ENCODE measurements at regions not wholly inside any gene's neighbourhood (a gene's known extent, or its start where the extent isn't known, plus 50 kb on each side); places are given as distances from the start of the nearest gene placed in this dataset.

- TF ChIP-seq CTCF (IDR thresholded peaks at IDR 0.05): no peak
- no peak for TF ChIP-seq POLR2A (IDR thresholded peaks at IDR 0.05)
- no peak overlapping the region for H3K27ac ChIP-seq
- H3K4me3 ChIP-seq: no peak overlapping the region
- H3K9me3 ChIP-seq: no peaks in the 10 kb centered on the region
- no peaks in the 10 kb centered on the region for H3K27me3 ChIP-seq
- WGBS, 2 donors: 92% methylated on average over 3 of the region's 3 CpGs
- H3K4me1 ChIP-seq: no peaks in the 10 kb centered on the region
- no peaks in the 10 kb centered on the region for H3K36me3 ChIP-seq (ENCODE audit: low read depth, missing control alignments)
- no peak for DNase-seq
- intact Hi-C loops (cut with DNase I; ENCODE audit: low total_unique reads): no loop called here
Measured at GRCh38 chr7:142586611-142587010, 162.7 kb upstream of the PRSS1 start.

- intact Hi-C loops (cut with DNase I; ENCODE audit: low total_unique reads): no loop called here
- H3K27me3 ChIP-seq: no peaks in the 10 kb centered on the region
Measured at GRCh38 chr7:142585425-142585824, 163.8 kb upstream of the PRSS1 start.

GRCh38 chr7:142584765-142585164 is 164.5 kb upstream of the PRSS1 start:
- DNase-seq: no peak
- no peak overlapping the region for H3K4me3 ChIP-seq
- H3K36me3 ChIP-seq (ENCODE audit: low read depth, missing control alignments): no peaks in the 10 kb centered on the region
- H3K27me3 ChIP-seq: no peaks in the 10 kb centered on the region
- TF ChIP-seq CTCF (IDR thresholded peaks at IDR 0.05) (no peak), POLR2A (IDR thresholded peaks at IDR 0.05) (no peak)
- intact Hi-C loops (cut with DNase I; ENCODE audit: low total_unique reads): no loop called here
- H3K27ac ChIP-seq: no peak overlapping the region
- WGBS, 2 donors: 87 to 90% methylated on average over 2 of the region's 2 CpGs
- no peaks in the 10 kb centered on the region for H3K4me1 ChIP-seq
- H3K9me3 ChIP-seq: no peaks in the 10 kb centered on the region

More at GRCh38 chr7:142585425-142585824, 163.8 kb upstream of the PRSS1 start:
- Histone ChIP-seq H3K9me3 (no peaks in the 10 kb centered on the region), H3K4me3 (no peak overlapping the region), H3K4me1 (no peaks in the 10 kb centered on the region), H3K27ac (no peak overlapping the region), H3K36me3 (ENCODE audit: low read depth, missing control alignments) (no peaks in the 10 kb centered on the region)
- no peak for DNase-seq
- TF ChIP-seq CTCF (IDR thresholded peaks at IDR 0.05) (no peak), POLR2A (IDR thresholded peaks at IDR 0.05) (no peak)
- 54 to 77% methylated on average over 2 of the region's 2 CpGs for WGBS, 2 donors

- H3K4me1 ChIP-seq: no peaks in the 10 kb centered on the region
- H3K36me3 ChIP-seq (ENCODE audit: low read depth, missing control alignments): no peaks in the 10 kb centered on the region
- no peak for TF ChIP-seq CTCF (IDR thresholded peaks at IDR 0.05)
- no peak for TF ChIP-seq POLR2A (IDR thresholded peaks at IDR 0.05)
- no peak overlapping the region for H3K27ac ChIP-seq
- 52 to 65% methylated on average over 2 of the region's 2 CpGs for WGBS, 2 donors
- intact Hi-C loops (cut with DNase I; ENCODE audit: low total_unique reads): no loop called here
- no peak for DNase-seq
- H3K27me3 ChIP-seq: no peaks in the 10 kb centered on the region
- H3K9me3 ChIP-seq: no peaks in the 10 kb centered on the region
- H3K4me3 ChIP-seq: no peak overlapping the region
Measured at GRCh38 chr7:142583446-142583845, 165.8 kb upstream of the PRSS1 start.

GRCh38 chr7:142582351-142582750 is 166.9 kb upstream of the PRSS1 start:
- no peaks in the 10 kb centered on the region for H3K36me3 ChIP-seq (ENCODE audit: low read depth, missing control alignments)
- H3K4me1 ChIP-seq: no peaks in the 10 kb centered on the region
- intact Hi-C loops (cut with DNase I; ENCODE audit: low total_unique reads): no loop called here
- DNase-seq: no peak
- no peaks in the 10 kb centered on the region for H3K27me3 ChIP-seq
- H3K4me3 ChIP-seq: no peak overlapping the region
- no peak overlapping the region for H3K27ac ChIP-seq
- 96 to 98% methylated on average over 3 of the region's 3 CpGs for WGBS, 2 donors
- no peaks in the 10 kb centered on the region for H3K9me3 ChIP-seq
- TF ChIP-seq CTCF (IDR thresholded peaks at IDR 0.05): no peak
- no peak for TF ChIP-seq POLR2A (IDR thresholded peaks at IDR 0.05)

Data from testis (tissue), 2 donors.